ENCODE measurements at regions not wholly inside any gene's neighbourhood (a gene's known extent, or its start where the extent isn't known, plus 50 kb on each side); places are given as distances from the start of the nearest gene placed in this dataset.

DNA sequence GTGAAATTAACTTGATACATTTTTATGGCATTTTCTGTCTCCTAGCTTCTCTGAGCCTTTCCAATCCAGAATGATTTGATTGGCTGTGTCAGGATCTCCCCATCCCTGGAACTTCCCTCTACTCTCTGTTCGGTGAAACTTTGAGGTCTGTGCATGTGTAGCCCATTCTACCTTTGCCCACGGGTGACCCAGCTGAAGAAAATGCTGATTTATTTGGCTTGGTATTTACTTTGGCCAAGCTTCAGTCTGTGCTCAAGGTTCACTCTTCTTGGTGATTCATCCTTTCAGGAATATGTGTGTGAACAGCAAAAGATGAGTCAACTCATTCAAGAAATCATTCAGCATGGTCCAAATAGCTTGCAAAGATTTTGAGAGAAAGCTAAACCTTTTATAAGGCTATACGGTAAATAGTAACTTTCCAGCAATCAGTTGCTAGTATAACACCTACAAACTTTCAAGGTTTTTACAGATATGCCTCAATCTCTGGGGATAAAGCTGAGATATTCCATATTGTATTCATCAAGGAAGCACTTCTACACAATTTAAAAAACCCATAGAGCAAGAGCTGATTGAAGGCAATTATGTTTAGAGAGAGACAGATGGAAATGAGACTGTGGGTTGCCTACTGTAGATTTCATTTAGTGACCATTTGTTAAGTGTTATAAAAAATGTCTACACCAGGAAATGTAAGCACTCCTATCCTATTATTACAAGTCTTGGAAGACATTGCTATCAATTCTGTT is 233.9 kb upstream of the CXXC4 start:
- POLR2A ChIA-PET: no interaction called here
- CTCF ChIA-PET: no interaction called here
- H3K4me3 ChIP-seq (ENCODE audit: low read depth, low read length): no peak overlapping the region
- no peak for DNase-seq (ENCODE audit: low read depth, low spot score)
- TF ChIP-seq, protein P1, sequence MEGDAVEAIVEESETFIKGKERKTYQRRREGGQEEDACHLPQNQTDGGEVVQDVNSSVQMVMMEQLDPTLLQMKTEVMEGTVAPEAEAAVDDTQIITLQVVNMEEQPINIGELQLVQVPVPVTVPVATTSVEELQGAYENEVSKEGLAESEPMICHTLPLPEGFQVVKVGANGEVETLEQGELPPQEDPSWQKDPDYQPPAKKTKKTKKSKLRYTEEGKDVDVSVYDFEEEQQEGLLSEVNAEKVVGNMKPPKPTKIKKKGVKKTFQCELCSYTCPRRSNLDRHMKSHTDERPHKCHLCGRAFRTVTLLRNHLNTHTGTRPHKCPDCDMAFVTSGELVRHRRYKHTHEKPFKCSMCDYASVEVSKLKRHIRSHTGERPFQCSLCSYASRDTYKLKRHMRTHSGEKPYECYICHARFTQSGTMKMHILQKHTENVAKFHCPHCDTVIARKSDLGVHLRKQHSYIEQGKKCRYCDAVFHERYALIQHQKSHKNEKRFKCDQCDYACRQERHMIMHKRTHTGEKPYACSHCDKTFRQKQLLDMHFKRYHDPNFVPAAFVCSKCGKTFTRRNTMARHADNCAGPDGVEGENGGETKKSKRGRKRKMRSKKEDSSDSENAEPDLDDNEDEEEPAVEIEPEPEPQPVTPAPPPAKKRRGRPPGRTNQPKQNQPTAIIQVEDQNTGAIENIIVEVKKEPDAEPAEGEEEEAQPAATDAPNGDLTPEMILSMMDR (IDR thresholded peaks at IDR 0.05; ENCODE audit: insufficient read depth, low read length, missing control alignments): no peak

GRCh38 chr4:104732766-104733165 is 238.1 kb upstream of the CXXC4 start:
- TF ChIP-seq, protein P1 (IDR thresholded peaks at IDR 0.05; ENCODE audit: insufficient read depth, low read length, missing control alignments): no peak
- no peak for DNase-seq (ENCODE audit: low read depth, low spot score)
- H3K4me3 ChIP-seq (ENCODE audit: low read depth, low read length): no peak overlapping the region
- CTCF ChIA-PET: no interaction called here
- POLR2A ChIA-PET: no interaction called here

- H3K4me3 ChIP-seq (ENCODE audit: low read depth, low read length): no peak overlapping the region
- DNase-seq (ENCODE audit: low read depth, low spot score): no peak
- CTCF ChIA-PET: no interaction called here
- TF ChIP-seq, protein P1 (IDR thresholded peaks at IDR 0.05; ENCODE audit: insufficient read depth, low read length, missing control alignments): no peak
- POLR2A ChIA-PET: no interaction called here
Measured at GRCh38 chr4:104735174-104735573, 240.5 kb upstream of the CXXC4 start.

DNA sequence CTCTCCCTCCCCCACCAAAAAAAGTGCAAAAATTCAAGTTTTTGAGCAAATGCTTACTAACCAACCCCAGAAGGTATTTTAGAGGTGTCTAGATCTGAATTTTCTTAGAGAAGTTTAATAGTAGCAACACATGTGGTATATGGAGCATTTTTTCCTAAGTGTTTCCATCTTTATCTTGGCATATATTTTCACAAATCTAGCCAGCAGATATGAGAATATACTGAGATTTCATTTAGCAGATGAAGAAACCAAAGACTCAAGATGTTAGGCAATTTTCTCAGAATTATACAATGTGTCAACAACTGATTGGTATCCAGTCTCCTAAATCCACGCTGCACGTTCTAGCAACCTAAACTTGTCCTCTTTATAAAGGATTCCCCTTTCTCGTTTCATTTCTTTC is 245.5 kb upstream of the CXXC4 start:
- H3K4me3 ChIP-seq (ENCODE audit: low read depth, low read length): no peak overlapping the region
- DNase-seq (ENCODE audit: low read depth, low spot score): no peak
- ChIA-PET POLR2A (no interaction called here), CTCF (no interaction called here)
- TF ChIP-seq, protein P1 (IDR thresholded peaks at IDR 0.05; ENCODE audit: insufficient read depth, low read length, missing control alignments): no peak

- ChIA-PET POLR2A (no interaction called here), CTCF (no interaction called here)
- H3K4me3 ChIP-seq (ENCODE audit: low read depth, low read length): no peak overlapping the region
- DNase-seq (ENCODE audit: low read depth, low spot score): no peak
- TF ChIP-seq, protein P1 (IDR thresholded peaks at IDR 0.05; ENCODE audit: insufficient read depth, low read length, missing control alignments): no peak
Measured at GRCh38 chr4:104743215-104743653, 248.5 kb upstream of the CXXC4 start.

DNA sequence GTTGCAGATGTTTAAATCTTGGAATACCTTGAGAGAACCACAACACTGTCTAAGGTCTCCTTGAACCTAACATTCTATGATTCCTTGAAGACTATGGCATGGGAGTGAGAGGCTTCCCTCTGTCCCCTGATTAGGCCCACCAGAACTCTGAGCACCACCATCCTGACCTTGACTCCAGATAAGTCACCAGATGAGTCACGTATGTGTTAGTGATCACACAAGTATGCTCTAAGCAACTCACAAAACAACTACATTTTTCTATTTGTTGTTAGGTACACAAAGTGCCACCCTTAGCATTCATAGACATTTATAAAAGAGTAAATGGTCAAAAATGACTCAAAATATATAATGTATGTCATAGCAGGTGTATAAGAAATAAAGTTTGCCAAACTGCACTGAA is 252.9 kb upstream of the CXXC4 start:
- no peak for DNase-seq (ENCODE audit: low read depth, low spot score)
- TF ChIP-seq, protein P1 (IDR thresholded peaks at IDR 0.05; ENCODE audit: insufficient read depth, low read length, missing control alignments): no peak
- ChIA-PET POLR2A (no interaction called here), CTCF (no interaction called here)
- H3K4me3 ChIP-seq (ENCODE audit: low read depth, low read length): no peak overlapping the region
